HG03432 (cell line): ENCODE measurements at regions not wholly inside any gene's neighbourhood (a gene's known extent, or its start where the extent isn't known, plus 50 kb on each side); places are given as distances from the start of the nearest gene placed in this dataset.
"Not testable (repeated sequence)": the region's sequence is repeated elsewhere in the genome, so short reads cannot be mapped to it uniquely, and the experiment has no call there.

ENCODE experiments used
- ATAC-seq: cut with Tn5 transposase; IDR thresholded peaks from one replicate; pipeline ENCODE4 v1.9.1; 2021; ENCODE audit warnings: mild to moderate bottlenecking, moderate library complexity; ENCODE audit not compliant: unreplicated experiment

DNA sequence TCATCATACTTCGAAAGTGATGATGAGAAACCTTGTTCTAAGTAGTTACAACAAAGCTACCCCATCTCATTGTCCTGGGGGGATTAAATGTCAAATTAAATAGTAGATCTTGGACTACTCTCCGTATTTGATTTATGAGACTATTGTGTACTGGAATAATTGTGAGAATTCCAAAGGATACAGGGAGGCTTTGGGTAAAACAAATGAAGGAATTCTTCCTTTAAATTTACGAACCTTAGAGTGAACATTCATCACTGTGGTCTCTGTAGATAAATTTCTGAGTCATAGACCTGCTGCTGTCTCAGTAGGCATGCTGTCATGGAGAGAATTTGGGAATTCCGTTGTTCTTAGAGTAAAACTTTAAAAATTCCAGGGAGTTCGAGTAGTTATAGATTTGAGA lies 836.2 kb downstream of the DNAH5 start:
- no peak for ATAC-seq

DNA sequence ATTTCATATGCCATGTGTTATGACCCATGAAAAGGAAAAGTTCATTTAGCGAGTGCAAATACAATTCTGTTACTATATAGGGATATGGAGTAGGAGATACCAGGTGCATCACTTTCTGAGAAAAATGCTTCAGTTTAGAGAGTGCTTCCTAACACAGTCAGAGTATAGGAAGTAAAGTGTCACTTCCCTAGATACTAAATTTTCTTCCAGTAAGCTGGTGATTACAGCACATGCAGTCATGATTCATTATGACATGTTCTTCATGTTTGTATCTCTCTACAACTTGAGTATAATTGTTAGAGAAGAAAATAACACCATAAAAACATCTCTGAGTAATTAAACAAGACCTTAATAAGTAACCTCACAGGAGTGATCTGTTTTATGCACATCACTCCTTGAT lies 837.0 kb downstream of the DNAH5 start:
- ATAC-seq = no peak

DNA sequence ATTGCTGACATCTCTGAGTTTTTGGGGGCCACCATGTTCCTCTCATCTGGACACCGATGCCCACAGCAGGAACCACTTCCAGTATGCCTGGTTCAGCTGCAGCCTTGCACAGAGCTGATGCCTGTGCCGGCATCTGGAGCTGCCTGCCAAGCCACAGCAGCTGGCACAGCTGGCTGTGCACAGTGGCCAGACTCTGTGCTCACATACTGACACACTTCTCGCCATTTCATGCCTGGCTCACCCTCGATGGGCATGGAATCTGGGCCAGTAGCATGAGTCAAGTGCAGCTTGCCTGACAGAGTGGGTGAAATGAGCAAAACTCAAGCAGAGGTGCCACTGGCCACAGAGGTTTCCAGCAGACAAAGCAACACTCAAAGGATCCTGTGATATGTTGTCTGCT lies 863.4 kb downstream of the DNAH5 start:
- no peak for ATAC-seq

DNA sequence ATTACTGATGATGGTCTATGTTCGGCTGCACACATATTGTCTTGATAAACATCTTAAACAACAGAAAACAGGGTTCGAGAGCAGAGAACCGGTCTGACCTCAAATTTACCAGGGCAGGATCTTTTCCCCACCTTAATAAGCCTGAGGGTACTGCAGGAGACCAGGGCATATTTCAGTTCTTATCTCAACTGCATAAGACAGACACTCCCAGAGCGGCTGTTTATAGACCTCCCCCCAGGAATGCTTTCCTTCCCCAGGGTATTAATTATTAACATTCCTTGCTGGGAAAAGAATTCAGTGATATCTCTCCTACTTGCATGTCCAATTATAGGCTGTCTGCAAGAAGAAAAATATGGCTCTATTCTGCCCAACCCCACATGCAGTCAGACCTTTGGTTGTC lies 871.6 kb downstream of the DNAH5 start:
- not testable (repeated sequence) for ATAC-seq

DNA sequence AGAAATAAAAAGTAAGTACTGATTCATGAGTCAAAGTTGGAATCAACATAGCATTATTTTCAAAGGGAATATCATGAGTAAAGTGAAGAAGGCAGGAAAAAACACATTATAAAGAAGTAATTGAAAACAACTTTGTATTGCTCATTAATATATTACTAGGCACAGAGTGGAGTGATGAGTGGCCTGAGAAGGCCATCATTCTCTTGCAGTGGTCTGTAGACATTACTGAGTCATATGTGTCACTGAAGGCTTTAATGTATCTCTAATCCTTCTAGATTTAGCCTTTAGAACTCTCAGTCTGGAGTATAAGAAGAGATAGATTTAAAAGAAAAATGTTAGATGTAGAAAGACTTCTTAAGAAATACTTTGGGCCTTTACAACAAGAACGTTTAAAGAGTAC lies 881.4 kb downstream of the DNAH5 start:
- no peak for ATAC-seq

DNA sequence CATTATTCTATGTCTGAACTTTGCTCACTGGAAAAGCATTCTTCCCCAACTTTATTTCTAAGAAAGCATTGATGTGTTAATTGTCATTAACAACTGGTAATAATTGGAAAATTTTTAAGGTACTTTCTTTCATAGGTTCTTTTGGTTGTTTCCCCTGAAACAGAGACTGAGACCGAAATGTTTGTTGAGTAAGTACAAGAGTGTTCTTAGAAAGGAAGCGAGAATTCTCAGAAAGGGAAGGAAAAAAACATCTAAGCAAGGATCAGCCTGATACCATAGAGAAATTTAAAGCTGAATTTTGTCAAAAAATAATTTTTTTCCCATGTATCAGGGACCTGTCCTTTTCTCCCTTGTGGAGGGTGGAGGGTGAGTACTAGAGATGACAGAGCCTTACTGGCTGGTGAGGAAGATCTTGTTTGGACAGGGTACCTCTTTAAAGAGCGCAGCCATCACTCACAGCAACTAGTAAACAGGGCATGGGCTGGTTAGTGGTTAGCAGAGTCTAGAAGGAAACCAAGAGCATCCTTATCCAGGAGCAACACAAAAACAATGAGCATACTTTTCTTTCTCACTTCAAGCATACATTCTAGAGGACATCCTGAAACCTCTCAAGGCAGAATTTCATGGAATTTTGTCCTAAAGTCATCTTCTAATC lies 898.5 kb downstream of the DNAH5 start:
- no peak for ATAC-seq

DNA sequence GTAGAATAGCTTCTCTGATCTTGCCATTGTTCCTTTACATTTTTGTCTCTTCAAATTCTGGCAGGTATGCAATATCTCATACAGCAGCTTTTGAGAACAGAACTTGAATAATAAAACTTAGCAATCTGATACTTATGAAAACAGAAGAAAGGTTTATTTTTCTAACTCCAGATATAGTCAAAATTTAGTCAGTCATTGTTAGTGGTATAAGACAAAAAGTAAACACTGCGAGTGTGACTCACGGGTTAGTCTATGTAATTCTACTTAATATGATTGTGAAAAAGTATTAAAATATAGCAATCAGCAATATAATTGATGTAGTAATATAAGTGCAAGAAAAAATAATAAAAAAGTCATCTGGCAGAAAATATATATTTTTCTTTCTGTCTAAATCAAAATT lies 910.4 kb downstream of the DNAH5 start:
- ATAC-seq = no peak

DNA sequence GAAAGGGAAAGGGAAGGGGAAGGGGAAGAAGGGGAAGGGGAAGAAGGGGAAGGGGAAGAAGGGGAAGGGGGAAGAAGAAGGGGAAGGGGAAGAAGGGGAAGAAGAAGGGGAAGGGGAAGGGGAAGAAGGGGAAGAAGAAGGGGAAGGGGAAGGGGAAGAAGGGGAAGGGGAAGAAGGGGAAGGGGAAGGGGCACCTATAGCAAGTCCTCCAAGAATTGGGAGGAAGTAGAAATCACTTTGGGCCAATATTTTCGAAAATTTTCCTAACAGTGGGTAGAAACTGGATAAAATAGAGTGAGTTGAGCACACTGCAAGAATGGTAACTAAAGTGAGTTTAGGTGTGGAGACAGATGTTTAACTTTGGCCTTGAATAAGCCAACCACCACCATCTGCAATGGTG lies 915.3 kb downstream of the DNAH5 start:
- ATAC-seq = no peak

DNA sequence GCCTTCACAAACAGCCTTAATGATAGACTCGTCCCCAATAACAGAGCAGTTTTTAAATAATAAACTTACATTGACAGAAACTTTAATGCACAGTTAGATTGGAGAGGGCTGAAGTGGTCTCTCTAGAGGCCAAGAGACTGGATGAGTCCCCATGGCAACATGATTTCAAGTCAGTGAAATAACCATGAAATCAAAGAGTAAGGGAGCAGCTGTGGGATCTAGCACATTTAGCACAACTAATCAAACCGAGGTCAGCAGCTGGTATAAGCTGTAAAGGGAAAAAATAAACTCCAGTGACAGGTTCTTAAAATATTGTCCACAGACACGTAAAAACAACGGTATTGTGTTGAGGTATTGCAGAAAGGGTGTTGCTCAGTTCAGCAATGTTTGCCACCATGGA lies 916.6 kb downstream of the DNAH5 start:
- no peak for ATAC-seq

DNA sequence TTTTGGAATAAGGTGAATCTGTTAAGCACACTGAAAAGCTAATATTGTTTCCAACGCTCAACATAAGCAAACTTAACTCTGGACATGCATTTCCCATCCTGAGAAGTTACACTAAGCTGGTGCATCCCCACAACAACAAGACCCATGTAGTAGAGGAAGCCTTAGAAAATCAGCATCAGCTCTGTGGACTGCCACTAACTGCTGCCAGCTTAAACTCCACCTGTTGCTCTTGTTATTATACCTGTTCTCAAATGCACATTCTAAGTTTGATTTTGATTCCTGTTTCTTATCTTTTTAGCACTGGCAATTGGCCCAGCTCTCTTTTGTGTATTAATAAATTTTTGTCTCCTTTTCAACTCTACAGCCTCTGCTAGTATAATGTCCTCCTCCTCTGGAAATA lies 924.8 kb downstream of the DNAH5 start:
- ATAC-seq = no peak

DNA sequence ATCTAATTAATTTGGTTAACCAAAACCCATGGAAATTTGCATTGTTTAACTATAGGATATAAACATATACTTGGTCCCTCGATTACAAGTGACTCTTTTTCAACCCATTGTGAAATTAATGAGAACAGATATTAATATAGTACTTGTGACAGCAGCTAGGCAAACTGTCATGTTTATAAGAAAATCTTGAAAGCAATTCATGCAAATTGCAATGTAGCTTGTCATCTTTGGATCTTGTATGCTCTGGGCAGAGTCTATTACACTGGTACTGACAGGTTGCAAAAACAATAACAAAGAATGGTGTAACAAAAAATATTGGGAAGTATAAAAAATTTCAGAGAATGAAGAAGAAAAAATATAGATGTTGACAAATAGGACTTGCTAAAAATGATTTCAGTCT lies 941.0 kb downstream of the DNAH5 start:
- ATAC-seq = no peak

DNA sequence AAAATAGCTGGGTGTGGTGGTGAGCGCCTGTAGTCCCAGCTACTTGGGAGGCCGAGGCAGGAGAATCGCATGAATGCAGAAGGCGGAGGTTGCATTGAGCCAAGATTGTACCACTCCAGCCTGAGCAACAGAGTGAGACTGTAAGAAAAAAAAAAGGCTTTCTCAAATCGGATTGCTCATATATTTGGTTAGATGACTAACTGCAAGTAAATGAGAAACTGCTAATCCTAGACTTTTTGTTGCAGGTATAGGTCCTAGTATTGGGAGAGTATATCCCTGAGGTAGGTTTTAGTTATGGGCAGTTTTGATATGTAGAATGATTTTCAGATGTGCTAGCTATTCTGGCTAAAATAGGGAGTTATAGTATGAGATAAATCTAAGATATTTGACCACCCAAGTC lies 944.8 kb downstream of the DNAH5 start:
- no peak for ATAC-seq

DNA sequence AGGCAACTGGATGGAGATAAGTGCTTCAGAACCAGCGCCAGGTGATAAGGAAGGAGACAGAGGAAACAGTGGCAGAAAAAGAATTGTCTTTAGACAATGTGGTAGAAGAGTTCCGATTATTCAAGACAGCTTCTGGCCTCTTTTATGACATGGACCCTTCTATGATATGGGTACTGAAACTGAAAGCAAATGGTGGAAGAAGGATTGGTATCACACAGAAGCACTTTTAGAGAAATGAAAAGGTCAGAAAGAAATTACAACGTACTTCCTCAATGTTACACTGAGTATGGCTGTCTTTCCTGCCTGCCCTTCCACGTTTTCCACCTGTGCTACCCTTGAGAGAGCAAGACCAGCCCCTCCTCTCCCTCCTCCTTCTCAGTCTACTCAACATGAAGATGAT lies 959.3 kb downstream of the DNAH5 start:
- ATAC-seq = no peak

DNA sequence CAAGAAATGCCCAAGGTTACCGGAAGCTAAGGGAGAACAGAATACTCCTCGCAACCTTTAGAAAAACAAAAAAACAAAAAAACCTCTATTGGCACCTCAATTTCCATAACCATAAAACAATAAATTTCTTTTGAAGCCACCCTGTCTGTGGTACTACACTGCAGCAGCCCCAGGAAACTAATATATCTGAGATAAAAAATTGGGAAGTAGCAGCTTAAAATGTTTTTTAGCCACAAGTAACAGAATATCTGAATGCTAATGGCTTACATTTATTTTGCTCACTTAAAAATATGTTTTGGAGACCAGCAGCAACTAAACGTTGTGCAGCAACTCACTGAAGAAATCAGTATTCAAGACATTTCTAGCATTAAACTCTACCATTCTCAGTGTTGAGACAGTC lies 969.6 kb downstream of the DNAH5 start:
- ATAC-seq = no peak

DNA sequence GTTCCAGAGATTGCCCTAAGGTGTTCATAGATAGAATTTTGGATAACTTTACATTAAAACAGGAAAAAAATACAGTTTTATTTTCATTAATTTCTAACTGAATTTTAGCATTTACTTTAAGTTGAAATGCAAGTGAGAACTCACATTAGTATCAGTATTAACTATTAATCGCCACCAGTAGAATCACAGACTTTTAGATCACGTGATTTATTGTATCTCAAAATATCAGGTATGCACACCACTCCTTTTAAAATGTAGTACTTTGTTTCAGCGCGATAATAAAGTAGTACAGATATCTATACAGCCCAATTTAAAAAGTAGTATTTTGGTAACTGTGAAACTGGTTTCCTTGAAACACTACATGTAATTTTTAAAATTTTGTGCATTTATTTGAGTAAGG lies 978.7 kb downstream of the DNAH5 start:
- no peak for ATAC-seq

DNA sequence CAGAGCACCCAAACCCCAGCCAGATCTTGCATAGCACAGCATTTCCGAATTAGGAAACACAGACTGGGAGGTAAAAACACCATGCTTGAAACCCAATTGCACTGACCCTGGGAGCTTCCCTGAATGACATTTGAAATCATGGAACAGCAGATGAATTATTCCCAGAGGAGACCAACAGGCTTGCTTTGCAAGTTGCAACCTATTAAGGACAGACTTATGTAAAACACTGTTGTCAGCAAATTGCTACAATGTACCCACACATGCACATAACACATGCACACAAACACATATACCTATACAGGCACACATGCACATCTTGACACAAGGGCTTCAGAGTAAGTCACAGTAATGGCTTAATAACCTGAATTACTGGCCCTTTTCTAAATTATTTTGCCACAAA lies 984.8 kb downstream of the DNAH5 start:
- ATAC-seq = no peak

DNA sequence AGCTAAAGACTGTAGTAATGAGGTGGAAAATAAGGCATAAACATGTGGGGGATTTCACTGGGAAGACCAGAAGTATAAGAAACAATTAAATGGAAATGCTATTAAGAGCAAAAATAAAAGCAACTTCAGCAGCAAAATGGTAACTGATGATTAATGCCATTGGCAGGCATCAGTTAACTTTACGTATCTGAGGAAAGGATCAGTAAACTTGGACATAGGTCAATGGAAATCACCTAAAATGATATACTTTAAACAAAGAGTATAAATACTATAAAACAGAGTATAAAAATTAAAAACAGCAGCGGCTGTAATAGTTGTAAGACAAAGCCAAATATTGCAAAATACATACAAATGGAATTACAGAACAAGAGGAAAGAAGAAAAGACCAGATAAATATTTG lies 992.1 kb downstream of the DNAH5 start:
- no peak for ATAC-seq

DNA sequence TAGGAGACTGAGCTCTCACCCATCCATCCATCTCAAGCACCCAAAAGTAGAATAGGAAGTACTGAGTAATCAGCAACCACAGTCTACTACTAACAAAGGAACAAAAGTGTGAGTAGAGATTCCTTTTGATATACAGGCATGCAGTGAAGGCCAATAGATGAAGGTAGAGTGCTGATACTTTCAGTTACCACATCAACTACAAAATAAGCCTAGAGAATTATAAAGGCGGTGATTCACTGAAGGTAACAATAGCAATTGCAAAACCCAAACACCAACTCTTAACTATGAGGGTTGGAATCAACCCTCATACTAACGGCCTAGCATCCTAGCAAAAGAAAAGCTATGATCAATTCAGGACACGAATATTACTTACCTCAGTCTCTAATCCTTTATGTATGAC lies 992.6 kb downstream of the DNAH5 start:
- ATAC-seq = no peak

DNA sequence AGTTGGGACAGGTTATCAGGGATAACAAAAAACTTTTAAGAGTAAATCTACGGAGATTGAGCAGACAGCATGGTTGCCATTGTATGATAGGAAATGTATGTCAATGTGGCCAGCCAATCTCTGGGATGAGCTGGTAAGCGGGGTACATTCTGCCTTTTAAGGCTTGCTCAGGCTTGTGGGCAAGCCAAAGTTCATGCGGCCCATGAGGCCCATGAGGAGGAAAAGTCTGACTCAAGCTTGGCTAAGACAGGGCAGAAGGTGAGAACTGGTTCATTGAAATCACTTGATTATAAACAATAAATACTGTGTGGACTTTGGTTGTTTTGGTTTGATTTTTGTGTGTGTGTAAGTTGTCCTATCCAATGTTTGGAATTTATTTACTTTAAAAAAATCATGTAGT lies 997.1 kb downstream of the DNAH5 start:
- no peak for ATAC-seq

DNA sequence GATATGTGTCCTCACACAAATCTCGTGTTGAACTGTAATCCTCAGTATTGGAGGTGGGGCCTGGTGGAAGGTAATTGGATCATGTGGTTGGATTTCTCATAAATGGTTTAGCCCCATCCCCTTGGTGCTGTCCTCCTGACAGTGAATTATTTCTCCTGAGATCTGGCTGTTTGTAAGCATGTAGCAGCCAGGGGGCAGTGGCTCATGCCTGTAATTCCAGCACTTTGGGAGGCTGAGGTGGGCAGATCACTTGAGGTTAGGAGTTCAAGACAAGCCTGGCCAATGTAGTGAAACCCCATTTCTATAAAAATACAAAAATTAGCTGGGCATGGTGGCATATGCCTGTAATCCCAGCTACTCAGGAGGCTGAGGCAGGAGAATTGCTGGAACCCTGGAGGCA lies 999.0 kb downstream of the DNAH5 start:
- ATAC-seq = not testable (repeated sequence)

DNA sequence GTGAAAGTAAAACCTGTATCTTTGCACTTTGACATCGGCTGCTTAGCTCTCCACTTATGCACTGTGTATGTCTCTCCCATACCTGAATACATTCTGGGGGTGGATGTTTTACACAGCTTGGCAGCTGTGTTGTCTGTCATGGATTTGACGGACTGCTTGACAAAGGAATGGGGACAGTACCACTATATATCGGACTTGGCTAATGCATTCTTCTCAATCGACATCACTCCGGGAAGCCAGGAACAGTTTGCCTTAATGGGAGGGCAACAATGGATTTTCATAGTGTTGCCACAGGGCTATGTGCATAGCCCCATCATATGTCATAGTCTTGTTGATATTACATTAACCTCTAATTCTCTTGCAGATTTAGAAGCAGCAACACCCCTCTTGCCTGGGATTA lies 1008.3 kb downstream of the DNAH5 start:
- ATAC-seq = no peak

DNA sequence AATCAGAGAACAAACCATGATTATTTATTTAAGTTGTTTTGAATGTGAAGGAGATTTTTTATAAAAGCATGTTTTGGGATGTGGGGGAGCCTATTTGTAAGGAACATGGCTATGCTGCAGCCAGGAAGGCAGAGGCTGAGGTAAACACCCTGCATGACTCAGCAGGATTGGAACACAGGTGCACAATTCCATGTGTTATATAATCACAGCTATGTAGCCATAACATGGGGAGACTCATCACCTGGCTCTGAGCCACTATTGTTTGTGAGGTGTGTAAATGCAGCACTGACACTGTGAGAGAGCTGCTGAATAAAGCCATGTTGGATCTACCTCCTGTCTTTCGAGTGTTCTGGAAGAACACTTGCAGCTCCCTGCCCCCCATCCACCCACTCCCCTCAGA lies 1009.8 kb downstream of the DNAH5 start:
- ATAC-seq = no peak

DNA sequence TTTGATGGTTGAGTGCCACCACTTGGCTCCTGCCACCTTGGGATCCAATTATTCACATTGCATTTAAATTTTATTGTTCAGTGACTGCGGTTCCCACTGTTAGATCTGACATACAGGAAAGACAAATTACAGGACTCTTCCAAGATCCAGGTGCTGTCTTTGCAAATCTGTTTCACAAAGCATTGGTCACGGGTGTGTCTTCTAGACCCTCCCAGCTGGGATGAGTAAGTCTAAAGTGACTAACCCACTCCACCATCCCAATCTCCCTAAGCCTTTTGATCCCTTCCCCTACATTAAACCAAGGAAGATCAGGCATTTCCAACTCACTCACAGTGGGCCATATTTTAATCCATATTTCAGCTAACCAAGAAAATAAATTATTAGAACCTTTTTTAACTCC lies 1016.3 kb upstream of the CTNND2 start:
- ATAC-seq = no peak

DNA sequence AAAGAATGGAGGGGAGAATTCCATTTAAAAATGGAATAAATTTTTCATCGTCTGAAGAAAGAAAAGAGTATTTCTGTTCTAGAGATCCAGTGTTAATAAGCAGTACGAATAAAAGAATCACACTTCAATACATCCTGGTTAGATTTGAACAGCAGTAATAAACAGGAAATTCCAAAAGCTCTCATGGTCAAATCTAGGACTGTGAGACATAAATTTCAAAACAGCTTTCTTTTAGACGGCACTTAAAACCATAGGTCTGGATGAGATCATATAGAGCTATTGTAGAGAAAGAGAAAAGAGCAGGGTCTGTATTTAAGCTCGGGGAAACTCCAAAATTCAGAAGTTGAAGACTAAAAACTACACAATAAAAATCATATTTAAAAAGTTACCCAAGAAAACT lies 1006.9 kb upstream of the CTNND2 start:
- ATAC-seq = no peak
